ENCODE measurements at regions not wholly inside any gene's neighbourhood (a gene's known extent, or its start where the extent isn't known, plus 50 kb on each side); places are given as distances from the start of the nearest gene placed in this dataset.

- H3K27ac Mint-ChIP-seq (ENCODE audit: unreplicated experiment) = no peak overlapping the region
Observed at GRCh38 chr3:187822402-187822801, 77.1 kb upstream of the BCL6 start.

GRCh38 chr3:187823746-187824145 lies 78.5 kb upstream of the BCL6 start:
- no peaks in the 10 kb centered on the region for H3K27me3 ChIP-seq (replicated peaks; ENCODE audit: control insufficient read depth, insufficient read depth, low read length)
- Mint-ChIP-seq H3K27ac (ENCODE audit: unreplicated experiment) (no peak overlapping the region), H3K27me3 (ENCODE audit: insufficient read depth, unreplicated experiment) (no peaks in the 10 kb centered on the region), H3K9me3 (ENCODE audit: unreplicated experiment) (no peaks in the 10 kb centered on the region), H3K4me3 (ENCODE audit: unreplicated experiment) (no peak overlapping the region), H3K36me3 (ENCODE audit: insufficient read depth, unreplicated experiment) (no peaks in the 10 kb centered on the region), H3K4me1 (ENCODE audit: low read depth, unreplicated experiment) (peaks cover 4% of the 10 kb centered on the region)
- ChIA-PET POLR2A (no interaction called here), CTCF (no interaction called here)
- H3K9me3 ChIP-seq = no peaks in the 10 kb centered on the region
- no peak overlapping the region for H3K4me3 ChIP-seq (ENCODE audit: low read depth, low read length)
- BruUV-seq (replicated peaks) = no TSS peak
- DNase-seq = no peak
- intact Hi-C loops (cut with micrococcal nuclease; ENCODE audit: unreplicated experiment) = no loop called here
- TF ChIP-seq, protein P1, sequence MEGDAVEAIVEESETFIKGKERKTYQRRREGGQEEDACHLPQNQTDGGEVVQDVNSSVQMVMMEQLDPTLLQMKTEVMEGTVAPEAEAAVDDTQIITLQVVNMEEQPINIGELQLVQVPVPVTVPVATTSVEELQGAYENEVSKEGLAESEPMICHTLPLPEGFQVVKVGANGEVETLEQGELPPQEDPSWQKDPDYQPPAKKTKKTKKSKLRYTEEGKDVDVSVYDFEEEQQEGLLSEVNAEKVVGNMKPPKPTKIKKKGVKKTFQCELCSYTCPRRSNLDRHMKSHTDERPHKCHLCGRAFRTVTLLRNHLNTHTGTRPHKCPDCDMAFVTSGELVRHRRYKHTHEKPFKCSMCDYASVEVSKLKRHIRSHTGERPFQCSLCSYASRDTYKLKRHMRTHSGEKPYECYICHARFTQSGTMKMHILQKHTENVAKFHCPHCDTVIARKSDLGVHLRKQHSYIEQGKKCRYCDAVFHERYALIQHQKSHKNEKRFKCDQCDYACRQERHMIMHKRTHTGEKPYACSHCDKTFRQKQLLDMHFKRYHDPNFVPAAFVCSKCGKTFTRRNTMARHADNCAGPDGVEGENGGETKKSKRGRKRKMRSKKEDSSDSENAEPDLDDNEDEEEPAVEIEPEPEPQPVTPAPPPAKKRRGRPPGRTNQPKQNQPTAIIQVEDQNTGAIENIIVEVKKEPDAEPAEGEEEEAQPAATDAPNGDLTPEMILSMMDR (IDR thresholded peaks at IDR 0.05; ENCODE audit: insufficient read depth in 1 of 2, low read depth in 1 of 2, low read length in 1 of 2, severe bottlenecking in 1 of 2, unreplicated experiment in 1 of 2) = no peak
- peaks cover 9% of the 10 kb centered on the region for H3K4me1 ChIP-seq
- no peaks in the 10 kb centered on the region for H3K36me3 ChIP-seq (ENCODE audit: control insufficient read depth, insufficient read depth, low read length)

More at GRCh38 chr3:187822402-187822801, 77.1 kb upstream of the BCL6 start:
- Histone ChIP-seq H3K4me1 (no peaks in the 10 kb centered on the region), H3K36me3 (ENCODE audit: control insufficient read depth, insufficient read depth, low read length) (no peaks in the 10 kb centered on the region), H3K9me3 (no peaks in the 10 kb centered on the region), H3K27me3 (replicated peaks; ENCODE audit: control insufficient read depth, insufficient read depth, low read length) (no peaks in the 10 kb centered on the region), H3K4me3 (ENCODE audit: low read depth, low read length) (no peak overlapping the region)
- no peak for DNase-seq
- POLR2A ChIA-PET = no interaction called here
- CTCF ChIA-PET = no interaction called here
- Mint-ChIP-seq H3K27me3 (ENCODE audit: insufficient read depth, unreplicated experiment) (no peaks in the 10 kb centered on the region), H3K4me3 (ENCODE audit: unreplicated experiment) (no peak overlapping the region), H3K9me3 (ENCODE audit: unreplicated experiment) (no peaks in the 10 kb centered on the region), H3K4me1 (ENCODE audit: low read depth, unreplicated experiment) (no peaks in the 10 kb centered on the region), H3K36me3 (ENCODE audit: insufficient read depth, unreplicated experiment) (no peaks in the 10 kb centered on the region)
- no TSS peak for BruUV-seq (replicated peaks)
- TF ChIP-seq, protein P1 (IDR thresholded peaks at IDR 0.05; ENCODE audit: insufficient read depth in 1 of 2, low read depth in 1 of 2, low read length in 1 of 2, severe bottlenecking in 1 of 2, unreplicated experiment in 1 of 2) = no peak
- intact Hi-C loops (cut with micrococcal nuclease; ENCODE audit: unreplicated experiment) = no loop called here

GRCh38 chr3:187827723-187828122 lies 82.5 kb upstream of the BCL6 start:
- DNase-seq = no peak
- intact Hi-C loops (cut with micrococcal nuclease; ENCODE audit: unreplicated experiment) = loop anchor here (2.0 kb wide), 1 partner anchor 19 kb away; no protein-coding TSS in a partner anchor
- Histone ChIP-seq H3K27me3 (replicated peaks; ENCODE audit: control insufficient read depth, insufficient read depth, low read length) (no peaks in the 10 kb centered on the region), H3K9me3 (no peaks in the 10 kb centered on the region), H3K4me1 (peaks cover 22% of the 10 kb centered on the region), H3K36me3 (ENCODE audit: control insufficient read depth, insufficient read depth, low read length) (peaks cover 3% of the 10 kb centered on the region), H3K4me3 (ENCODE audit: low read depth, low read length) (no peak overlapping the region)
- Mint-ChIP-seq H3K36me3 (ENCODE audit: insufficient read depth, unreplicated experiment) (no peaks in the 10 kb centered on the region), H3K4me1 (ENCODE audit: low read depth, unreplicated experiment) (peaks cover 18% of the 10 kb centered on the region), H3K9me3 (ENCODE audit: unreplicated experiment) (no peaks in the 10 kb centered on the region), H3K27ac (ENCODE audit: unreplicated experiment) (no peak overlapping the region), H3K4me3 (ENCODE audit: unreplicated experiment) (no peak overlapping the region), H3K27me3 (ENCODE audit: insufficient read depth, unreplicated experiment) (no peaks in the 10 kb centered on the region)
- no TSS peak for BruUV-seq (replicated peaks)
- ChIA-PET CTCF (no interaction called here), POLR2A (no interaction called here)
- TF ChIP-seq, protein P1 (IDR thresholded peaks at IDR 0.05; ENCODE audit: insufficient read depth in 1 of 2, low read depth in 1 of 2, low read length in 1 of 2, severe bottlenecking in 1 of 2, unreplicated experiment in 1 of 2) = no peak

Measured in Caco-2 (cell line).